ENCODE measurements at regions not wholly inside any gene's neighbourhood (a gene's known extent, or its start where the extent isn't known, plus 50 kb on each side); places are given as distances from the start of the nearest gene placed in this dataset.
"Not testable (repeated sequence)": the region's sequence is repeated elsewhere in the genome, so short reads cannot be mapped to it uniquely, and the experiment has no call there.

DNA sequence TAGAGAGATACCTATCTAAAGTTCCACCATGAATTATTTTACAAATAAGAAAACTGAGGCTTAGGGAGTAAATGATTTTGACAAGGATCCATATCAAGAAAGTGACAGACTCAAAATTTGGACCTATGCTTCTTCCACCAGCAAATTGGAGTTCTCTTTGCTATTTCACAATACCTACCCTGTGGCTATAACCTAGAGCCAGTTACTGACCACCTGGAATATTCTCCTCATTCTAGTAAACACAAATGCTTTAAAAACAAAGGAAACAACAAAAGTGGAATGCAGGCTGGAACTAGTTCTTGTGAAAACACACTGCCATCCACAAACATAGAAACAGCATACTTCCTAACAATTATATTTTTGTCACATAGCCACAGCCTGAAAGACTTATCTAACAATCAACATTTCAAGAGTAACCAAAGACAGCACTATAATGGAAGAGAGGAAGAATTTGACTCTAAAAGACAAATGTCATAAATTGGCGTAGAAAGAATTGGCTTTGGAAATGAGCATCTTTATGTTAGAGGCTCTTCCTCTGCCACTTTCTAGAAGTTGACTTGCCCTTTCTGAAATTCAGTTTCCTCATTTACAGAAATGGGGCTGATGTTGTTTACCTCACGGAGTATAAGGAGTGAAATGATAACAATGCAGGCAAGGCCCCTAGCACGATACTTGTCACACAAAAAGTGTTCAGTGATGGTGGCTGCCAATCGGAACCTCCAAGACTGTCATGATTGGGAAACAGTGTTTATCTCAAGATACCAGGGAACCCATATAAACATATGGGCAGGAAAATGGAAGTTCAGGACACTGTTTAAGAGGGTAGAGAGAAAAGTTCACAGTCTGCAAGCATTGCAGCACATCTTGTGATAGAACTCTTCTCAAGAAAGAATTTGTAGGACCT, 138.6 kb upstream of the LGR5 start:
- intact Hi-C loops (cut with DNase I): no loop called here
- no peak for DNase-seq

DNA sequence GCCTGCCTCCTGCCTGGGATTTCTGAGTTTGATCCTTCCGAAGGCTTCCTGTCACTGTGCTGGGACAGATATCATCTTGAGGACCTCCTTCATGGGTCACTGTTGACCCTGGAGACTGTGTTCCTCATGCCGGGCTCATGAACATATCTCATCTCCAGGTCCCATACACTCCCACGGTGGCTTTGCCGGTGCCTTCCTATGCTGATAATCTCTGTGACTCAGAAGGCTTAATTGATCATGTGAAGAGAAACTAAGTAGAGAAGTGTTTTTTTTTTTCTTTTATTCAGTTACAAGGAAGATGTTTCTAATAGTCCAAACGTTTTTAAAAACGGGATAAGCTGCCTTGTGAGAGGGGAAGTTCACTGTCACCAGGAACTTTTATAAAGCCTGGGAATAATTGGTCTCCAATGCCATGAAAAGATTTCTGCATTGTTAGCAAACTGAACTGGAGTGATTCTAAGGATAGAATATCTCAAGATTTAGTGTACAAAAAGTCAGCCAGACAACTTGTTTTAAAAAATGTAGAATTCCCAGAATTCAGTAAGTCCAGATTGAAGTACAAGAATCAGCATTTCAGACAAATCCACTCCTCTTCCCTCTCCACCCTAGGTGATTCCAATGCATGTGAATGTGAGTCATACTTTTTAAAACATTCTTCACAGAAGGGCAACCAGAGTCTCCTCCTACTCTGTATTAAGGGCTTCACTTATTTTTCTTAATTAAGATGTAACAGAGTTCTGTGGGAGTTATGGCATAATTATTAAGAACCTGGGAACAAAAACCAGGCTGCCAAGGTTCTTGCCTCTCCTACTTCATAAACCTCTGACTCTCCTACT, 139.8 kb upstream of the LGR5 start:
- intact Hi-C loops (cut with DNase I): no loop called here
- no peak for DNase-seq

DNA sequence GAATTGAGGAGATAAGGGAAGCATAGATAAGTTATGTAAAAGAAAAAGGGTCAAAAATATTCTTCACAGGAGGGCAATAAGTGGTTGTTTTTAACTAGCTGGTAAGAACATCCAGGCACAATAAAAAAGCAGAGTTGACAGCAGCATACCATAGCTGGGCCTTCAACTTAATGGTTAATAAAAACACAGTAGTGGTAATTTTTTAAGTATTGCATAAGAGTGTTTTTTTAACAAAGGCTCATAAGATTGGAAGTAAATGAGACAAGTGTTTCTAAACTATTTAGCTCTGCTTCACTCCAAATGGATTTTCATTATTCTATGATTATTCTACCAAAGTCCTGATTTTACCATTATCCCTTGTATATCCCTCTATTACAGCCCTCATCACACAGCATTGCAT, 140.1 kb upstream of the TSPAN8 start:
- DNase-seq: no peak

DNA sequence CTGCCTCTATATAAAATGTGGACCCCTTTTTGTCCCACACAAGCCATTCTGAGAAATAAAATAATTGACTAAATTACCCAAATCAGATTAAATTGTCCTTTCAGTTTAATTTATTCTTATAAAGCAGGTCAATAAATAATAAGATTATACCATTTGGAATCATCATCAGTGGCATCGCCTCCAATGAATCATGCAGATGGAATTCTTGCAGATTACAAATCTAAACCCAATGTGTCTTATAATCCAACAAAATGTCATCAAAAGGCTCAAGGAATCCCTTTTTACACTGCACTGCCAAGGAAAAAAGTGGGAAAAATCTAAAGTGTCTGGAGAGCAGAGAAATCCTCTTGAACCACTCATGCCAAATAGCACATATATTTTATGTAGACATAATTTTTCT, 138.2 kb upstream of the TSPAN8 start:
- DNase-seq: no peak
- intact Hi-C loops (cut with DNase I): no loop called here

More for the DNA sequence above, 140.1 kb upstream of the TSPAN8 start:
- intact Hi-C loops (cut with DNase I): no loop called here

DNA sequence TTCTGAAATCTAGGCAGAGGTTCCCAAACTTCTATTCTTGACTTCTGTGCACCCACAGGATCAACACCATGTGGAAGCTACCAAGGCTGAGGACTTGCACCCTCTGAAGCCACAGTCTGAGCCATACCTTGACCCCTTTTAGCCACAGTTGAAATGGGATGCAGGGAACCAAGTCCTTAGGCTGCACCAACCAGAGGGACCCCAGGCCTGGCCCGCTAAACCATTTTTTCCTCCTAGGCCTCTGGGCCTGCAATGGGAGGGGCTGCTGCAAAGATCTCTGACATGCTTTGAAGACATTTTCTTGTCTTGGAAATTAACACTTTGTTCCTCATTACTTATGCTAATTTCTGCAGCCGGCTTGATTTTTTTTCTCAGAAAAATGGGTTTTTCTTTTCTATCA, 133.9 kb upstream of the TSPAN8 start:
- intact Hi-C loops (cut with DNase I): no loop called here
- no peak for DNase-seq

DNA sequence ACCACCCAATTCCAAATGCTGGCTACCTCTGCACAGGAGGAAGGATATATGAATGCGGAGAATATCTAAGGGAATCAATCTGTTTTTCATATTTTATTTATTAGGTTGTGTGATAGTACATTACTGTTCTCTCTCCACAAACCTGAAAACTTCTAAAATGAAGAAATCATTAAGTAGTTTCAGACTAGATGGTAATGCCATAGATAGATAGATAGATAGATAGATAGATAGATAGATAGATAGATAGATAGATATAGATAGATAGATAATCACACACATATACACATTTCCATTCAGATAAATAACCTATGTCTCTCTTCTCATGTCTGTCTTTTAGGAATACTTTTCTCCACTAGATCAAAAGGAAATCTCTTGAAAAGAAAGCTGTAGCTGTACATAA, 126.1 kb upstream of the TSPAN8 start:
- intact Hi-C loops (cut with DNase I): no loop called here
- DNase-seq: no peak

DNA sequence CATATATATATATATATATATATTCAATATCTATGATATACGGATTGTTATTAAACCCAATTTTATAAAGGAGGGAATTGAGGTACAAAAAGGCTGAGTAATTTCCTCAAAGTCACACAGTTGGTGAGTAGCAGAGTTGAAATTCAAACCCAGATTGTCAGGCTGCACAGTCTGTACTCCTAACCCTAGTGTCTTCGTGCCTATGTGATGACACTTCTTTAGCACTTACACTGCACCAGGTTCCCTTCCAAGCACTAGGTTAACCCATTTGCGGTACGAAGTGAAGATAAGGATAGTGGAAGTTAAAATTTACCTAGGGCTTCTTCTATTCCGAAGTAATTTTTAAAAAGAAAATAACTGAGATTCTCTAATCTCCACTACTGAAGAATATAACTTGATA, 125.1 kb upstream of the TSPAN8 start:
- no peak for DNase-seq
- intact Hi-C loops (cut with DNase I): no loop called here

DNA sequence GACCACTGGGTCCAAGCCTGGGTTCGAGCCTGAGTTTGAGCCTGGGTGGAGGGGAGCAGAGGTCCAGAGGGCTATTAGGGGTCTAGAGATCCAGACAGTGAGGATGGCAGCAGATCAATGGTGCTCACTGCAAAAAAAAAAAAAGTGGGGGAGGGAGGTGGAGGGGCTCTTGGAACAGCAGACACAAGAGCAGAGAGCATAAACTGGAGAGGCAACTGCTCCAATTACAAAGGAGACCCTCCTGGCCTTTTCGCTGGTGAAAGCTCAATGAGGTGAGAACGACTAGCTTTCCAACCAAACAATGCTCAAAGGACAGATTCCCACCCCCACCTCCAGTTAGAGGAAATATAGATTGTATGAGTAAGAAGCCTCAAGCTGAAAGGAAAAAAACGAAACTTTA, 124.2 kb upstream of the TSPAN8 start:
- intact Hi-C loops (cut with DNase I): no loop called here
- DNase-seq: no peak

DNA sequence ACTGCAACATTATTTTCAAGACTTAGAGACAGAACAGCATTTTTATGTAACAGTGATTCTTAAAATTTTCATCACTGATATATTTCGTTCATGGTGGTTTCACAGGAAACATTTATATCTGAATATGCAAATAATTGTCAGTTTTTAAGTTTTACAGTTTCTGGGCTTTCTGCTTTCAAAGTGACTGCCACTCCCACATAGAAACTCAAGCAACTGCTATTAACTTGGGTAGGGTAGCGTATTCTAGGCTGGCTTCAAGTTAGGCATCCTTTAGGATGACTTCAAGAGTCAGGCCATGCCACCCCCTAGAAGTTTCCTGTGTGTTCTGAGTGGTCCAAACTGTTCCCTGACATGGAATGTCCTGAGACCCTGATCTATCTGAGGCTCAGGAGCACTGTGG, 123.6 kb upstream of the TSPAN8 start:
- intact Hi-C loops (cut with DNase I): no loop called here

DNA sequence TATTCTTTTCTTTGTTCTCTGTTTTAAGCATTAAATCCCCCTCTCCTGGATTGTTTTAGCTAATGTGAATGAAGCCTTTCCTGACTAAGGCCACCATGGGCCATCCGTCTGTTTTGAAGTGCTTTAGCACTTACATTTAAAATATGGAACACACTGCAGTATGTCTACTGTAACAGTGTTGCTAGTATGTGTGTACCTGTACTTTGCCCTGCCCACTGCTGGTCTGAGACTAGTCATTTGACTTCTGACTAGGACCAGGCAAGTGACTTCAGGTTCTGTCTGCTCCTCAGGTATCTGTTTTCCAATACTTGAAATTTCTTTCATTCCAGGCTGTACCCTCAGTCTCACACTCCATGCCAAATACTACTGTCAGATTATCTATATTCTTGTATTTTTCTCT, 120.1 kb upstream of the TSPAN8 start:
- DNase-seq: no peak
- intact Hi-C loops (cut with DNase I): no loop called here

More for the DNA sequence above, 123.6 kb upstream of the TSPAN8 start:
- no peak for DNase-seq

DNA sequence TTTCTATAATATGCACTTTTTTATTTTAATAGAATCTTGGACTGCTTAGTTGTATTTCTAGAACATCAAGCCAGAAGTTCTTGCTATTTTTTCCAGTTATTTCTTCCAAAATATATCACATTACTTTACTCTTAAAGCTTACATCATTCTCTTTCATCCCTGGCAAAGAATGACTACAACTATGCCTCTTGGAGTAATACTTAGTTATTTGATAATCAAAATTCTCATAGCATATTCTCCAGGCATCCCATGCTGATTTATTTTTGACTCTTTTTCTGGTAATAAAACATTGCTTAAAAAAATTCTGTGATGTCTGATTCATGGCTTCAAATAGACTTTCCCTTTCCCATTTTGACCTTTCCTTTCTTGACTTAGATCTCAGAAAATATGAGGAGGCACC, 118.7 kb upstream of the TSPAN8 start:
- intact Hi-C loops (cut with DNase I): no loop called here
- DNase-seq: no peak

DNA sequence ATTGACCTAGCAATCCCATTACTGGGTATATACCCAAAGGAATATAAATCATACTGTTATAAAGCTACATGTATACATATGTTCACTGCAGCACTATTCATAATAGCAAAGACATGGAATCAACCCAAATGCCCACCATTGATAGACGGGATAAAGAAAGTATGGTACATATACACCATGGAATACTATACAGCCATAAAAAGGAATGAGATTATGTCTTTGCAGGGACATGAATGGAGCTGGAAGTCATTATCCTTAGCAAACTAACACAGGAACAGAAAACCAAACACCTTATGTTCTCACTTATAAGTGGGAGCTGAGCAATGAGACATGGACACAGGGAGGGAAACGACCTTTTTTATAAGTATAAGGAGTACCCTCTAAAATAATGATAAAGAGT, 113.0 kb upstream of the TSPAN8 start:
- intact Hi-C loops (cut with DNase I); DNase-seq: not testable (repeated sequence)

DNA sequence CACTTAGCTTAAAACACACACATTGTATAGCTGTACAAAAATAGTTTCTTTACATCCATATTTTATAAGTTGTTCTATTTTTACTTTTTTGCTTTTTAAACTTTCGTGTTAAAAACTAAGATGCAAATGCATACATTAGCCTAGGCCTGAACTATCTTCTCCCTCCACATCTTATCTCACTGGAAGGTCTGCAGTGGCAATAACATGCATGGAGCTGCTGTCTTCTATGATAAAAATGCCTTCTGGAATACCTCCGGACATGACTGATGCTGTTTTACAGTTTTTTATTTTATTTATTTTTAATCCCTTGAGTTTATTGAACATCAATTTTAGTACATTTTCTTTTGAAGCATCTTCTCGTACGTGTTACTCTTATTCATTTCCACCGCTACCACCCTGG, 112.3 kb upstream of the TSPAN8 start:
- intact Hi-C loops (cut with DNase I): no loop called here
- no peak for DNase-seq

DNA sequence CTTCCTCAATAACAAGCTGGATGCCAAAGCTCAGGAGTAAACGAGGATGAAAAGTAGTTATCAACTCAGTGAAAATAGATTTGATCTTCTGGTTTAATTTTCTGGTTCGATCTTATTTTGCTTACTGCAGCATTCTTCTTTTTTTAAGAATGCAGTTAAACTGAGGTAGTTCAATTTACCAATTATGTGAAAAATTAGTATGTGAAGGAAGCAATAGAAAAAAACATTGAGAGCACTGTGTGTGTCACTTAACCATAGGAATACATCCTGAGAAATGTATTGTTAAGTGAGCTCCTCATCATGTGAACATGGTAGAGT, 111.4 kb upstream of the TSPAN8 start:
- DNase-seq: no peak
- intact Hi-C loops (cut with DNase I): no loop called here

DNA sequence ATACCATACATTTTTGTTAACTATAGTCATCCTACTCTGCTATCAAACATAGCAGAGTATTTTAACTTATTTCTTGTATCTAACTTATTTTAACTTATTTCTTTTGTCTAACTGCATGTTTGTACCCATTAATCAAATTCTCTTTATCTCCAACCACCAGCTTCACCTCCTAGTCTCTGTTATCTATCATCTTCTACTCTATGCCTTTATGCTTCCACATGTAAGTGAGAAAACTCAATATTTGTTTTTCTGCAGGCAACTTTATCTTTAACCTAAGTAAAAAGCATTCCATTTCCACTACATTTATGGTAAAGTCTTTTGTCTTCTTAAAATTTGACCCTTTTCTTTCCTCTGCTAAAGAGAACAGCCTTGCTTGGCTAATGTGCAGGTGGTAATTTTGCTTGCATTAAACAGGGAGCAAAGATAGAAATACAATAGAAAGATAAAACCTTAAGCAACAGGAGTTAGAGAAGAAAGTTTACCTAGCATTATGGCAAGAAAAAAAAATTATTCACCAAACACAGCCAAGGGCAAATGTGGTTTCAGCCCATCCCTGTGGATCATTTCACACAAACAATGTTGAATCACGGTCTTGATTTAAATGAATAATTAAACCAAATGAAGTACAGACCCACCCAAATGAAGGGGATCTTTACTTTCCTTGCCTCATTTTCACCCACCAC, 110.9 kb upstream of the TSPAN8 start:
- intact Hi-C loops (cut with DNase I): no loop called here
- DNase-seq: no peak

DNA sequence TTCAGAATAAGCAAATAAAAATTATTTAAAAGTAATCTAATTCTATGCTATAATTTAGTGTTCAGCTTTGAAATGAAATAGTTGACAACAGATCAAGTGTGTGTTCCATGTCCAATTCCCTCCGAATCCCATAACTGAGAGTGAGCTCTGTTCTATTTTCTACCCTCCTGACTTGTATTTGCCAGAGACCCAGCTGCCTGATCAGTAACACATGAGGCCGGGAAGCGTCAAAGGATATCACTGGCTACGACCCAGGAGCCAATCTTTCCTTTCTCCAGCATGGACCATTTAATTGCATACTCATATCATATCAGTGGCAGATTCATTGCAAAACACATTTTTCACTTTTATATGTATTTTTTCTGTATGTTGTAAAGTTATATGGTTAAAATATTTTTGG, 108.8 kb upstream of the TSPAN8 start:
- no peak for DNase-seq
- intact Hi-C loops (cut with DNase I): no loop called here

DNA sequence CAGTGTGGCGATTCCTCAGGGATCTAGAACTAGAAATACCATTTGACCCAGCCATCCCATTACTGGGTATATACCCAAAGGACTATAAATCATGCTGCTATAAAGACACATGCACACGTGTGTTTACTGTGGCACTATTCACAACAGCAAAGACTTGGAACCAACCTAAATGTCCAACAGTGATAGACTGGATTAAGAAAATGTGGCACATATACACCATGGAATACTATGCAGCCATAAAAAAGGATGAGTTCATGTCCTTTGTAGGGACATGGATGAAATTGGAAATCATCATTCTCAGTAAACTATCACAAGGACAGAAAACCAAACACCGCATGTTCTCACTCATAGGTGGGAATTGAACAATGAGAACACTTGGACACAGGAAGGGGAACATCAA, 107.9 kb upstream of the TSPAN8 start:
- intact Hi-C loops (cut with DNase I); DNase-seq: not testable (repeated sequence)

DNA sequence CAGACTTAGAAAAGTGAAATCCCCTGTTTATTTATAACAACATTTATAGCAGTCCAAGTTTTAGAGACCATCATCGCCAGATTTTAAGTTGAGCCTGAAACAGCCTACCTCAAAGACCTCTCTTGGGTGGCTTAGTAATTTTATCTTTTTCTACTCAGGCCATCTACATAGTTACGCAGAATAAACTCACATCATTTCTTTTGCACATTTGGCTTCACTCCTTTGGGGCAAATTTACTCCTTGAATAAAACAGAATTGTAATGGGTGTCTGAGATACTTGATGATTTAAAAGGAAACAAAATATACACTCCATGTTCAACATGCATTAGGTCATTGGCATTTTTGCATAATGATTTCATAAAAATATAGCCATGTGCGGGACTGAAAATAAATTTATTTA, 104.7 kb upstream of the TSPAN8 start:
- intact Hi-C loops (cut with DNase I): no loop called here
- no peak for DNase-seq

DNA sequence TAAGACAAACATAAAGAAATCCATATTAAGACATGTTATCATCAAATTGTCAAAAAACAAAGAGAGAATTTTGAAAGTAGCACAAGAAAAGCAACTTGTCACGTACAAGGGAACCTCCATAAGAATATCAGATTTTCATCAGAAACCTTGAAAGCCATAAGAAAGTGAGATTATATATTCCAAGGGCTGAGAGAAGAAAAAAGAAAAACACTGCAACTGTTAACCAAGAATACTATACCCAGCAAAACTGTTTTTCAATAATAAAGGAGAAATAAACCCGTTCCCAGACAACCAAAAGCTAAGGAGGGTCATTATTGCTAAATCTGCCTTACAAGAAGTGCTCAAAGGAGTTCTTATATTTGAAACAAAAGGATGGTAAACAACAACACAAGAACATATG, 94.7 kb upstream of the TSPAN8 start:
- intact Hi-C loops (cut with DNase I): no loop called here
- no peak for DNase-seq

DNA sequence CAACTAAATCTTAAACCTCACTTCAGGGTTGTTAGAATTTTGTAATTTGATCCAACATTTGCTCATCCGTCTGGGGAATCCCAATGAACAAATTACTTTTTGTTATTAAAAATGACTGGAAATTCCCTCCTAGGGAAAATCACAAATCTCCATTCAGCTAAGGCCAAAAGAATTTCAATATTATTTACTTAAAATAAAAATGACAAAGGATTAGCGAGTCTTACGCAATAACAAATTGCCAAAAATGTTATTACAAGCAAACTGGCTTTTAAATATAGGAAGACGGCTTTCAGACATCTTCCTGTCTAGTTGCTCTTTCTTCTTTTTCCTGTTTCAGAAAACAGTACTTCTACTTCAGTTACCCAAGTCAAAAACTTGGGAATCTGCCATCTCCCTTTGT, 92.4 kb upstream of the TSPAN8 start:
- intact Hi-C loops (cut with DNase I): no loop called here

DNA sequence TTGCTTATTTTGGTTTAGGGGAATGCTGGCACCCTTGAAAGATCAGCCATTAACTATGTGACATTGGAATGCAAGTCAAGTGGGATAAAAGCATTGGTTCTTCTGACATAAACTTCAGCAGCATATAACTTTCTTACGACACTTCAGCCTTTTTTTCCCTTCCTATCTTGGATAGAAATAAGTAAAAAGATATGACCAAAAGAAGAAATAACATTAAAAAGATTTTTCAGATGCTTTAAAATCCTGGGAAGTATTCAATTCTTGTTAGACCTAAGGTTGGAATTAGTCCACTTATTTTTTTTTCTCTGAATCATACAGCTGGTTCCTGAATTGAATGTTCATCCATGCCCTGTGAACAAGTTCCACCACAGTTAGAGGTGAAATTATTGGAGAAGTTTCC, 85.6 kb upstream of the TSPAN8 start:
- intact Hi-C loops (cut with DNase I): no loop called here
- DNase-seq: no peak

More for the DNA sequence above, 92.4 kb upstream of the TSPAN8 start:
- DNase-seq: no peak
